IMR-90 (cell line): ENCODE measurements at regions not wholly inside any gene's neighbourhood (a gene's known extent, or its start where the extent isn't known, plus 50 kb on each side); places are given as distances from the start of the nearest gene placed in this dataset.

Source experiments
- ATAC-seq: fragments of 200-7000 bp; cut with Tn5 transposase; 2 replicates; pipeline ENCODE4 v1.9.1; 2020; ENCODE audit warnings: low read depth, mild to moderate bottlenecking, moderate library complexity
- BruUV-seq: library from RNA; stranded (reverse); fragments of 400-500 nt; replicated peaks from 2 replicates; lab custom pipeline; 2021; lab: Mats Ljungman, UMichigan
- CTCF ChIA-PET: fragments of 300-600 bp; formaldehyde crosslinking; extraction: SDS; loops from one replicate; lab custom pipeline; 2021; ENCODE audit warnings: antibody characterized with exemption; lab: Yijun Ruan, JAX
- POLR2A ChIA-PET: fragments of 300-600 bp; sonication (Branson Sonifier 250); formaldehyde crosslinking; loops from one replicate; lab custom pipeline; 2022; ENCODE audit warnings: antibody characterized with exemption; ENCODE audit not compliant: unreplicated experiment; lab: Charles Lee
- DNase-seq: peaks from one replicate; pipeline ENCODE4 v3.0.0; 2013
- H2AFZ ChIP-seq: replicated peaks from 2 replicates; pipeline ENCODE3; 2013; ENCODE audit warnings: low read length, mild to moderate bottlenecking; ENCODE audit not compliant: poor library complexity
- H2AK5ac ChIP-seq: 2 replicates; pipeline ENCODE4 v1.6.1; 2013; ENCODE audit warnings: low read depth, low read length, inconsistent platforms
- H2AK9ac ChIP-seq: replicated peaks from 2 replicates; pipeline ENCODE3; 2013; ENCODE audit warnings: mild to moderate bottlenecking, low read depth, low read length, moderate library complexity; ENCODE audit not compliant: poor library complexity
- H2BK120ac ChIP-seq: 2 replicates; pipeline ENCODE4 v1.6.1; 2013; ENCODE audit warnings: low read depth, low read length, inconsistent platforms
- H2BK15ac ChIP-seq: 3 replicates; pipeline ENCODE4 v1.6.1; 2013; ENCODE audit warnings: low read depth, low read length, inconsistent platforms
- H2BK20ac ChIP-seq: 2 replicates; pipeline ENCODE4 v1.6.1; 2013; ENCODE audit warnings: low read depth, mild to moderate bottlenecking, inconsistent platforms, low read length, moderate library complexity
- H2BK5ac ChIP-seq: 2 replicates; pipeline ENCODE4 v1.6.1; 2013; ENCODE audit warnings: mild to moderate bottlenecking, low read depth, low read length, inconsistent platforms; ENCODE audit not compliant: poor library complexity, severe bottlenecking
- H3K14ac ChIP-seq: replicated peaks from 2 replicates; pipeline ENCODE4 v1.6.1; 2013; ENCODE audit warnings: low read depth, low read length, inconsistent platforms
- H3K18ac ChIP-seq: 2 replicates; pipeline ENCODE4 v1.6.1; 2013; ENCODE audit warnings: low read depth, low read length, control low read depth
- H3K23ac ChIP-seq: 2 replicates; pipeline ENCODE4 v1.6.1; 2013; ENCODE audit warnings: low read depth, low read length, inconsistent platforms
- H3K27ac ChIP-seq: 2 replicates; pipeline ENCODE4 v1.5.1; 2013; ENCODE audit warnings: mild to moderate bottlenecking, control low read depth, low read length; ENCODE audit not compliant: insufficient read depth
- H3K27me3 ChIP-seq: 2 replicates; pipeline ENCODE4 v1.6.1; 2013; ENCODE audit warnings: low read length; ENCODE audit not compliant: control insufficient read depth, insufficient read depth
- H3K36me3 ChIP-seq: 2 replicates; pipeline ENCODE4 v1.6.1; 2013; ENCODE audit warnings: low read length, mixed read lengths; ENCODE audit not compliant: control insufficient read depth, insufficient read depth
- H3K4ac ChIP-seq: 2 replicates; pipeline ENCODE4 v1.6.1; 2013; ENCODE audit warnings: low read depth, low read length, inconsistent platforms
- H3K4me1 ChIP-seq: 2 replicates; pipeline ENCODE4 v1.6.1; 2013; ENCODE audit warnings: low read length, mixed read lengths; ENCODE audit not compliant: control insufficient read depth, insufficient read depth
- H3K4me2 ChIP-seq: 2 replicates; pipeline ENCODE4 v1.6.1; 2013; ENCODE audit warnings: low read depth, mild to moderate bottlenecking, control low read depth, low read length, moderate library complexity
- H3K4me3 ChIP-seq: 2 replicates; pipeline ENCODE4 v1.5.1; 2013; ENCODE audit warnings: low read depth, mild to moderate bottlenecking, control low read depth, low read length, moderate library complexity; ENCODE audit not compliant: insufficient read depth
- H3K56ac ChIP-seq: 2 replicates; pipeline ENCODE4 v1.6.1; 2013; ENCODE audit warnings: low read length, inconsistent platforms; ENCODE audit not compliant: insufficient read depth; ENCODE audit errors: extremely low read depth
- H3K79me1 ChIP-seq, 2 experiments: 2 replicates each; pipeline ENCODE4 v1.6.1; 2013; ENCODE audit warnings: low read length in 2 of 2, inconsistent platforms in 1 of 2, low read depth in 1 of 2
- H3K9ac ChIP-seq: 2 replicates; pipeline ENCODE4 v1.6.1; 2013; ENCODE audit warnings: low read depth, low read length, control low read depth
- H3K9me1 ChIP-seq: 2 replicates; pipeline ENCODE4 v1.6.1; 2013; ENCODE audit warnings: low read length, inconsistent platforms; ENCODE audit not compliant: insufficient read depth
- H3K9me3 ChIP-seq: 2 replicates; pipeline ENCODE4 v1.6.1; 2013; ENCODE audit warnings: low read length; ENCODE audit not compliant: control insufficient read depth, insufficient read depth
- H4K20me1 ChIP-seq: 2 replicates; pipeline ENCODE4 v1.6.1; 2013; ENCODE audit warnings: low read length, inconsistent platforms; ENCODE audit not compliant: insufficient read depth
- H4K5ac ChIP-seq: 2 replicates; pipeline ENCODE4 v1.6.1; 2013; ENCODE audit warnings: mild to moderate bottlenecking, low read depth, low read length, control low read depth
- H4K8ac ChIP-seq, 2 experiments: 2 replicates each; pipeline ENCODE4 v1.6.1; 2013; ENCODE audit warnings: low read depth in 2 of 2, low read length in 2 of 2, control low read depth in 1 of 2, inconsistent platforms in 1 of 2
- H4K91ac ChIP-seq: 2 replicates; pipeline ENCODE4 v1.6.1; 2013; ENCODE audit warnings: low read depth, low read length, inconsistent platforms; ENCODE audit not compliant: insufficient read depth
- BHLHE40 ChIP-seq: fragments of 150-350 bp; IDR thresholded peaks from 2 replicates; pipeline ENCODE4 v1.6.1; 2016; ENCODE audit warnings: mild to moderate bottlenecking, low read depth, low read length
- CEBPB ChIP-seq: IDR thresholded peaks from 2 replicates; pipeline ENCODE4 v1.6.1; 2012; ENCODE audit warnings: low read depth, low read length, improper control_type of control experiment
- CHD1 ChIP-seq: IDR thresholded peaks from 2 replicates; pipeline ENCODE4 v1.6.1; 2012; ENCODE audit warnings: low read depth, low read length, improper control_type of control experiment
- MAZ ChIP-seq: IDR thresholded peaks from 2 replicates; pipeline ENCODE4 v1.6.1; 2012; ENCODE audit warnings: low read depth, mild to moderate bottlenecking, low read length, improper control_type of control experiment, moderate library complexity, borderline replicate concordance
- MXI1 ChIP-seq: IDR thresholded peaks from 2 replicates; pipeline ENCODE4 v1.6.1; 2012; ENCODE audit warnings: low read depth, mild to moderate bottlenecking, low read length, moderate library complexity, borderline replicate concordance
- NFE2L2 ChIP-seq: fragments of 150-350 bp; IDR thresholded peaks from 2 replicates; pipeline ENCODE4 v1.6.1; 2016; ENCODE audit warnings: low read depth, mild to moderate bottlenecking, low read length
- POLR2A ChIP-seq: IDR thresholded peaks from 2 replicates; pipeline ENCODE4 v1.6.1; 2012; ENCODE audit warnings: mild to moderate bottlenecking, low read depth, low read length
- RAD21 ChIP-seq: IDR thresholded peaks from 2 replicates; pipeline ENCODE4 v1.6.1; 2012; ENCODE audit warnings: low read length, improper control_type of control experiment
- RCOR1 ChIP-seq: IDR thresholded peaks from 2 replicates; pipeline ENCODE4 v1.6.1; 2012; ENCODE audit warnings: mild to moderate bottlenecking, low read length, improper control_type of control experiment; ENCODE audit not compliant: insufficient replicate concordance
- WGBS, 2 experiments: methylation state at CpG; one replicate each; pipeline versions ENCODE4 v1.1.5 to v1.1.7; 2013; ENCODE audit warnings: missing lambda C conversion rate in 2 of 2; ENCODE audit not compliant: insufficient read length in 1 of 2; ENCODE audit errors: extremely low coverage in 2 of 2; 5-methylcytosine and 5-hydroxymethylcytosine counted together
- dilution Hi-C: fragments of 300-500 bp; cut with HindIII; formaldehyde crosslinking; loops from one replicate; pipeline ENCODE4 v1.14.3; 2018; ENCODE audit warnings: low sequenced_read_pairs; ENCODE audit not compliant: unreplicated experiment
- in situ Hi-C: fragments of 300-500 bp; cut with MboI; formaldehyde crosslinking; loops from 3 replicates; pipeline ENCODE4 v1.14.3; 2019; ENCODE audit warnings: low sequenced_read_pairs, inconsistent platforms, mixed read lengths
- intact Hi-C: fragments of 100-400 bp; cut with micrococcal nuclease; formaldehyde crosslinking; loops from 2 replicates; pipeline ENCODE4 v1.10.0; 2022
- TF ChIP-seq, protein P1 (sequence below): fragments of 150-350 bp; IDR thresholded peaks from 2 replicates; pipeline ENCODE4 v1.6.1; 2016; ENCODE audit warnings: low read depth, mild to moderate bottlenecking, low read length, moderate library complexity, borderline replicate concordance

DNA sequence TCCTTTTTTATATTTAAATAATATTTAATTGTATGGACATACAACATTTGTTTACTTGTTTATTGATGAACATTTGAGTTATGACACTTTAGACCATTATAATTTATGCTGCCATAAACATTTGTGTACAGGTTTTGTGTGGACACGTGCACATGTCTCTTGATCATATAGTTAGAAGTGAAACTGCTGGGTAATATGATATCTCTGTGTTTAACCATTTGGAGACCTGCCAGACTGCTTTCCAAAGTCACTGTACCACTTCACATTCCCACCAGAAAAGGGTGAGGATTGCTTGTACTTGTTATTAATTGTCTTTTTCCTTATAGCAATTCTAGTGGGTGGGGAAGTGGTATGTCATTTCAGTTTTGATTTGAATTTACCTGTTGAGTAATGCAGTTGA, 145.6 kb upstream of the KLHL1 start:
- no TSS peak for BruUV-seq

More for the DNA sequence above, 145.6 kb upstream of the KLHL1 start:
- no peak overlapping the region for H2BK15ac ChIP-seq
- H3K56ac ChIP-seq: no peak overlapping the region
- intact Hi-C loops: no loop called here
- no peaks in the 10 kb centered on the region for H4K20me1 ChIP-seq
- H4K8ac ChIP-seq: no peak overlapping the region
- dilution Hi-C loops: no loop called here
- no peak overlapping the region for H3K4me2 ChIP-seq
- WGBS, 2 experiments: no CpG with 5 or more reads among the region's 1 CpG
- no peak overlapping the region for H3K18ac ChIP-seq
- no peak overlapping the region for H3K27ac ChIP-seq
- H3K9me1 ChIP-seq: no peaks in the 10 kb centered on the region
- no peak overlapping the region for H2AK9ac ChIP-seq
- no peaks in the 10 kb centered on the region for H3K36me3 ChIP-seq
- H3K4ac ChIP-seq: no peak overlapping the region
- H3K27me3 ChIP-seq: no peaks in the 10 kb centered on the region
- TF ChIP-seq POLR2A: no peak
- TF ChIP-seq NFE2L2: no peak
- TF ChIP-seq, protein P1, sequence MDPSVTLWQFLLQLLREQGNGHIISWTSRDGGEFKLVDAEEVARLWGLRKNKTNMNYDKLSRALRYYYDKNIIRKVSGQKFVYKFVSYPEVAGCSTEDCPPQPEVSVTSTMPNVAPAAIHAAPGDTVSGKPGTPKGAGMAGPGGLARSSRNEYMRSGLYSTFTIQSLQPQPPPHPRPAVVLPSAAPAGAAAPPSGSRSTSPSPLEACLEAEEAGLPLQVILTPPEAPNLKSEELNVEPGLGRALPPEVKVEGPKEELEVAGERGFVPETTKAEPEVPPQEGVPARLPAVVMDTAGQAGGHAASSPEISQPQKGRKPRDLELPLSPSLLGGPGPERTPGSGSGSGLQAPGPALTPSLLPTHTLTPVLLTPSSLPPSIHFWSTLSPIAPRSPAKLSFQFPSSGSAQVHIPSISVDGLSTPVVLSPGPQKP: no peak
- TF ChIP-seq MXI1: no peak
- TF ChIP-seq RCOR1: no peak
- TF ChIP-seq CEBPB: no peak
- no peak for TF ChIP-seq CHD1
- no peak for TF ChIP-seq RAD21
- TF ChIP-seq BHLHE40: no peak
- no peak for TF ChIP-seq MAZ
- no peaks in the 10 kb centered on the region for H3K4me1 ChIP-seq
- H2AFZ ChIP-seq: no peak overlapping the region
- H4K5ac ChIP-seq: no peak overlapping the region
- H2BK120ac ChIP-seq: no peak overlapping the region
- no peak for ATAC-seq
- CTCF ChIA-PET: no interaction called here
- DNase-seq: no peak
- no peak overlapping the region for H3K14ac ChIP-seq
- H4K91ac ChIP-seq: no peak overlapping the region
- H3K9me3 ChIP-seq: peaks cover 17% of the 10 kb centered on the region
- H2AK5ac ChIP-seq: no peak overlapping the region
- no peak overlapping the region for H3K4me3 ChIP-seq
- in situ Hi-C loops: no loop called here
- no peak overlapping the region for H2BK5ac ChIP-seq
- H3K23ac ChIP-seq: no peak overlapping the region
- POLR2A ChIA-PET: no interaction called here
- H2BK20ac ChIP-seq: no peak overlapping the region
- no peaks in the 10 kb centered on the region for H3K79me1 ChIP-seq
- no peak overlapping the region for H3K9ac ChIP-seq
